Liver (tissue), 3 donors: ENCODE measurements at regions not wholly inside any gene's neighbourhood (a gene's known extent, or its start where the extent isn't known, plus 50 kb on each side); places are given as distances from the start of the nearest gene placed in this dataset.

ENCODE experiments used
- RXRA ChIP-seq, 2 donors: IDR thresholded peaks; 2 replicates each; pipeline ENCODE4 v1.6.1; 2017 to 2018; ENCODE audit warnings: antibody characterized with exemption in 2 of 2, mild to moderate bottlenecking in 1 of 2
- SP1 ChIP-seq: IDR thresholded peaks from 2 replicates; pipeline ENCODE4 v1.6.1; 2018; ENCODE audit warnings: antibody characterized with exemption, mild to moderate bottlenecking
- TF ChIP-seq, protein P1 (sequence below): IDR thresholded peaks from 2 replicates; pipeline ENCODE4 v1.6.1; 2016; ENCODE audit warnings: antibody characterized with exemption
- TF ChIP-seq, protein P2 (sequence below): fragments of 150-350 bp; IDR thresholded peaks from 2 replicates; pipeline ENCODE4 v1.5.1; 2017; ENCODE audit warnings: improper control_type of control experiment, low read depth, low read length; ENCODE audit not compliant: missing input control
- donor health status: healthy.
- donor health status: healthy.

DNA sequence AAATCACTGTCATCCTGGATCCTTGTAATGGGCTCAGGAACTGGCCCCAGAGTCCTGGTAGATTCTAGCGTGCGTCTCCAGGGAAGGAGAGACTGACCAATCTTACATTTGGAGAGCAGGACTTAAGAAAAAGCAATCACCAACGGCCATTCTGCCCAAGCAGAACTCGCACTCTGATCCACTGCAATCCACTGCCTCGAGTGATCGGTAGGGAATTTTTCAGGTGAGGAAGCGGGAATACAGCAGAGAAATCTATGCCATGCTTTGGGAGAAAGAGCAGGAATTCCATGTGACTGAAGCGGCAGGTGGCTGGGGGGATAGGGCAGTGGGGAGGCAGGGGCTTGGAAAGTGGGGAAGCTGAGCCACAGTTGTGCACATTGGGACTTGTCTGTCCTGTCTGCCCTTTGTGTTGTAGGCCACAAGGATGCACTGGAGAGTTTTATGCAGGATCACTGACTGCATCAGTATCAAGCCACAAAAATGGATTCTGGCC lies 143.9 kb upstream of the HS3ST2 start:
- TF ChIP-seq, protein P1, sequence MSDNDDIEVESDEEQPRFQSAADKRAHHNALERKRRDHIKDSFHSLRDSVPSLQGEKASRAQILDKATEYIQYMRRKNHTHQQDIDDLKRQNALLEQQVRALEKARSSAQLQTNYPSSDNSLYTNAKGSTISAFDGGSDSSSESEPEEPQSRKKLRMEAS, result no peak
- TF ChIP-seq, protein P2, sequence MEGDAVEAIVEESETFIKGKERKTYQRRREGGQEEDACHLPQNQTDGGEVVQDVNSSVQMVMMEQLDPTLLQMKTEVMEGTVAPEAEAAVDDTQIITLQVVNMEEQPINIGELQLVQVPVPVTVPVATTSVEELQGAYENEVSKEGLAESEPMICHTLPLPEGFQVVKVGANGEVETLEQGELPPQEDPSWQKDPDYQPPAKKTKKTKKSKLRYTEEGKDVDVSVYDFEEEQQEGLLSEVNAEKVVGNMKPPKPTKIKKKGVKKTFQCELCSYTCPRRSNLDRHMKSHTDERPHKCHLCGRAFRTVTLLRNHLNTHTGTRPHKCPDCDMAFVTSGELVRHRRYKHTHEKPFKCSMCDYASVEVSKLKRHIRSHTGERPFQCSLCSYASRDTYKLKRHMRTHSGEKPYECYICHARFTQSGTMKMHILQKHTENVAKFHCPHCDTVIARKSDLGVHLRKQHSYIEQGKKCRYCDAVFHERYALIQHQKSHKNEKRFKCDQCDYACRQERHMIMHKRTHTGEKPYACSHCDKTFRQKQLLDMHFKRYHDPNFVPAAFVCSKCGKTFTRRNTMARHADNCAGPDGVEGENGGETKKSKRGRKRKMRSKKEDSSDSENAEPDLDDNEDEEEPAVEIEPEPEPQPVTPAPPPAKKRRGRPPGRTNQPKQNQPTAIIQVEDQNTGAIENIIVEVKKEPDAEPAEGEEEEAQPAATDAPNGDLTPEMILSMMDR, result no peak
- TF ChIP-seq RXRA (IDR thresholded peaks at IDR 0.05) (no peak), SP1 (no peak)
